Neural cell (in vitro differentiated cells): ENCODE measurements at regions not wholly inside any gene's neighbourhood (a gene's known extent, or its start where the extent isn't known, plus 50 kb on each side); places are given as distances from the start of the nearest gene placed in this dataset.

Source experiments
- H2AFZ ChIP-seq: fragments of 200-600, 300-800 bp; sonication (generic), shearing (Covaris generic); 2 replicates; pipeline ENCODE4 v1.6.0; 2014; ENCODE audit warnings: low read depth, mild to moderate bottlenecking, antibody characterized with exemption, low read length, moderate library complexity
- H3F3A ChIP-seq: fragments of 200-600 bp; shearing (Covaris generic); 2 replicates; pipeline ENCODE4 v1.6.1; 2016; ENCODE audit warnings: mild to moderate bottlenecking, moderate library complexity, mixed read lengths, antibody characterized with exemption, low read length; ENCODE audit not compliant: insufficient read depth, poor library complexity, severe bottlenecking
- H3K27ac ChIP-seq: fragments of 200-600, 300-800 bp; sonication (generic), shearing (Covaris generic); 2 replicates; pipeline ENCODE4 v1.5.1; 2014; ENCODE audit warnings: mild to moderate bottlenecking, low read length, moderate library complexity
- H3K27me3 ChIP-seq: fragments of 300-800, 200-600 bp; sonication (generic), shearing (Covaris generic); 2 replicates; pipeline ENCODE4 v1.6.0; 2014; ENCODE audit warnings: mild to moderate bottlenecking, low read depth, low read length, moderate library complexity; ENCODE audit not compliant: insufficient read depth
- H3K36me3 ChIP-seq: fragments of 300-800, 200-600 bp; sonication (generic), shearing (Covaris generic); 2 replicates; pipeline ENCODE4 v1.5.1; 2014; ENCODE audit warnings: mild to moderate bottlenecking, antibody characterized with exemption, low read length, moderate library complexity; ENCODE audit not compliant: insufficient read depth
- H3K4me2 ChIP-seq: fragments of 300-800, 200-600 bp; sonication (generic), shearing (Covaris generic); 2 replicates; pipeline ENCODE4 v1.6.0; 2014; ENCODE audit warnings: mild to moderate bottlenecking, low read length
- H3K4me3 ChIP-seq: fragments of 300-800, 200-600 bp; sonication (generic), shearing (Covaris generic); 2 replicates; pipeline ENCODE4 v1.5.1; 2014; ENCODE audit warnings: mild to moderate bottlenecking, low read length, moderate library complexity
- H3K79me2 ChIP-seq: fragments of 200-600 bp; shearing (Covaris generic); replicated peaks from 2 replicates; pipeline ENCODE4 v1.6.0; 2014; ENCODE audit warnings: mild to moderate bottlenecking, low read length, moderate library complexity; ENCODE audit not compliant: insufficient read depth
- H3K9ac ChIP-seq: fragments of 300-800, 200-600 bp; sonication (generic), shearing (Covaris generic); 2 replicates; pipeline ENCODE4 v1.6.1; 2016; ENCODE audit warnings: mild to moderate bottlenecking, low read length, mixed read lengths
- H3K9me2 ChIP-seq: fragments of 200-600 bp; shearing (Covaris generic); 2 replicates; pipeline ENCODE4 v1.6.1; 2016; ENCODE audit warnings: mild to moderate bottlenecking, low read length, mixed read lengths; ENCODE audit not compliant: insufficient read depth
- H3K9me3 ChIP-seq: fragments of 200-600, 300-800 bp; sonication (generic), shearing (Covaris generic); 2 replicates; pipeline ENCODE4 v1.6.1; 2016; ENCODE audit warnings: mild to moderate bottlenecking, mixed run types, low read length, moderate library complexity, mixed read lengths
- H4K20me1 ChIP-seq: fragments of 200-600 bp; shearing (Covaris generic); 2 replicates; pipeline ENCODE4 v1.6.1; 2016; ENCODE audit warnings: mild to moderate bottlenecking, mixed run types; ENCODE audit not compliant: insufficient read depth
- CTCF ChIP-seq: fragments of 450-650 bp; IDR thresholded peaks from 2 replicates; pipeline ENCODE4 v1.5.1; 2014; ENCODE audit warnings: antibody characterized with exemption, mild to moderate bottlenecking, moderate library complexity; ENCODE audit not compliant: poor library complexity, severe bottlenecking
- EP300 ChIP-seq: fragments of 450-650 bp; conservative IDR thresholded peaks from 2 replicates; pipeline ENCODE4 v1.6.1; 2014; ENCODE audit warnings: antibody characterized with exemption, mild to moderate bottlenecking, moderate library complexity; ENCODE audit not compliant: poor library complexity, severe bottlenecking
- EZH2 ChIP-seq: fragments of 200-600, 300-800 bp; shearing (Covaris generic), sonication (generic); IDR thresholded peaks from 2 replicates; pipeline ENCODE4 v1.6.1; 2014; ENCODE audit warnings: antibody characterized with exemption, low read length, borderline replicate concordance, mild to moderate bottlenecking; ENCODE audit not compliant: insufficient read depth, poor library complexity, severe bottlenecking
- MXI1 ChIP-seq: fragments of 450-650 bp; conservative IDR thresholded peaks from 2 replicates; pipeline ENCODE4 v1.6.1; 2014; ENCODE audit warnings: antibody characterized with exemption, mild to moderate bottlenecking; ENCODE audit not compliant: poor library complexity, severe bottlenecking
- POLR2AphosphoS5 ChIP-seq: IDR thresholded peaks from 2 replicates; pipeline ENCODE4 v1.6.1; 2012
- RAD21 ChIP-seq: fragments of 450-650 bp; conservative IDR thresholded peaks from 2 replicates; pipeline ENCODE4 v1.6.1; 2014; ENCODE audit warnings: antibody characterized with exemption, mild to moderate bottlenecking, moderate library complexity
- REST ChIP-seq: IDR thresholded peaks from 2 replicates; pipeline ENCODE4 v1.6.1; 2012; ENCODE audit warnings: borderline replicate concordance
- SMC3 ChIP-seq: fragments of 450-650 bp; conservative IDR thresholded peaks from 2 replicates; pipeline ENCODE4 v1.6.1; 2014; ENCODE audit warnings: antibody characterized with exemption, mild to moderate bottlenecking, moderate library complexity; ENCODE audit not compliant: poor library complexity
- TAF1 ChIP-seq: IDR thresholded peaks from 2 replicates; pipeline ENCODE4 v1.6.1; 2012; ENCODE audit warnings: low read depth

GRCh38 chr2:235398321-235398720 is 95.5 kb upstream of the AGAP1 start:
- no peaks in the 10 kb centered on the region for H3K36me3 ChIP-seq
- no peaks in the 10 kb centered on the region for H4K20me1 ChIP-seq
- H2AFZ ChIP-seq, result no peak overlapping the region
- H3K9me2 ChIP-seq, result no peaks in the 10 kb centered on the region
- no peak overlapping the region for H3K27ac ChIP-seq
- H3K27me3 ChIP-seq, result no peaks in the 10 kb centered on the region
- no peak overlapping the region for H3K4me3 ChIP-seq
- no peaks in the 10 kb centered on the region for H3K9me3 ChIP-seq
- no peaks in the 10 kb centered on the region for H3K79me2 ChIP-seq
- no peaks in the 10 kb centered on the region for H3F3A ChIP-seq
- no peak overlapping the region for H3K9ac ChIP-seq
- no peak overlapping the region for H3K4me2 ChIP-seq
- TF ChIP-seq TAF1, result no peak
- no peak for TF ChIP-seq REST
- no peak for TF ChIP-seq RAD21
- TF ChIP-seq CTCF, result no peak
- no peak for TF ChIP-seq EZH2
- no peak for TF ChIP-seq EP300
- no peak for TF ChIP-seq POLR2AphosphoS5
- no peak for TF ChIP-seq SMC3
- no peak for TF ChIP-seq MXI1

- Histone ChIP-seq H3K9ac (no peak overlapping the region), H3K4me3 (no peak overlapping the region), H3K79me2 (no peaks in the 10 kb centered on the region), H2AFZ (no peak overlapping the region), H3K36me3 (no peaks in the 10 kb centered on the region), H4K20me1 (no peaks in the 10 kb centered on the region), H3K4me2 (no peak overlapping the region), H3F3A (no peaks in the 10 kb centered on the region), H3K27ac (no peak overlapping the region), H3K27me3 (no peaks in the 10 kb centered on the region), H3K9me3 (no peaks in the 10 kb centered on the region), H3K9me2 (no peaks in the 10 kb centered on the region)
- TF ChIP-seq EP300 (no peak), RAD21 (no peak)
Observed at GRCh38 chr2:235399895-235400294, 93.9 kb upstream of the AGAP1 start.

DNA sequence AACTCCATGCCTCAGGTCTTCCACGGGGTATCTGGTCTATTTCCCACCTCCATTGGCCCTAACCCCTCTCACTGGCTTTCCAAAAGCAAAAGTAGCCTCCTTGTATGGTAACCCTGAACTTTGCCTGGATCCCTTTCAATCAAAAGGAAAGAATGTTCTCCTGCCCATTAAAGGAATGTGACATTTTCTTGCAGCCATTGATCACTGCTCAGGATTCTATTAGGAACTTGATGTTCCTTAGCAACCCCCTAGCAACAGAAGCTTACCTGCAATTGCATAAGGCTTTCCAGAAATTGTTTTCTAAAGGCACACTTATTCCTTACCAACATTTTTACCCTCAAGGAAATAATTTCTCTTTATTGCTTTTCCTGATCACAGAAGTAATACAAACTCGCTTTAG is 91.4 kb upstream of the AGAP1 start:
- Histone ChIP-seq H3K36me3 (no peaks in the 10 kb centered on the region), H2AFZ (no peak overlapping the region), H3K27me3 (no peaks in the 10 kb centered on the region), H3K4me2 (no peak overlapping the region), H3K9me2 (no peaks in the 10 kb centered on the region), H3K4me3 (no peak overlapping the region), H3F3A (no peaks in the 10 kb centered on the region), H3K9ac (no peak overlapping the region), H3K9me3 (no peaks in the 10 kb centered on the region), H4K20me1 (no peaks in the 10 kb centered on the region), H3K27ac (no peak overlapping the region), H3K79me2 (no peaks in the 10 kb centered on the region)
- TF ChIP-seq RAD21 (no peak), REST (no peak), EZH2 (no peak), POLR2AphosphoS5 (no peak), CTCF (no peak), MXI1 (no peak), TAF1 (no peak), EP300 (no peak)
